ENCODE measurements at regions not wholly inside any gene's neighbourhood (a gene's known extent, or its start where the extent isn't known, plus 50 kb on each side); places are given as distances from the start of the nearest gene placed in this dataset.
"Not testable (repeated sequence)": the region's sequence is repeated elsewhere in the genome, so short reads cannot be mapped to it uniquely, and the experiment has no call there.

DNA sequence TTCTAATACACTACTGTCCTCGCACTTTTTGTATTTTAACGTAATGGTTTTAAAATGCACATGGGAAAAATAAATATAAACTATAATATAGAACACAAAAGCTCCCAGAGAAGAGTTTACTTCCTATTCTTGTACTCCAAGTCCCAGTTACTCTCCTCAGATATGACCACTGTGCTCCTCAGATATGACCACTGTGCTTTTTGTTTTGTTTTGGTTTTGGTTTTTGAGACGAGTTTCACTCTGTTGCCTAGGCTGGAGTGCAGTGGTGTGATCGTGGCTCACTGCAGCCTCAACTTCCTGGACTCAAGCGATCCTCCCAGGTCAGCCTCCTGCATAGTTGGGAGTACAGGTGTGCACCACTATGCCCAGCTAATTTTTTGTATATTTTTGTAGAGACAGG lies 76.8 kb upstream of the NBPF11 start:
- not testable (repeated sequence) for H4K20me1 ChIP-seq (ENCODE audit: insufficient read depth, low read length); H3K4me3 ChIP-seq (ENCODE audit: low read depth, low read length, poor library complexity, severe bottlenecking); H3K36me3 ChIP-seq (ENCODE audit: insufficient read depth, low read length); H3K4me2 ChIP-seq (ENCODE audit: low read length); H3F3A ChIP-seq (ENCODE audit: insufficient read depth, low read length); H2AFZ ChIP-seq (ENCODE audit: low read length); H3K27me3 ChIP-seq (ENCODE audit: insufficient read depth, low read length); H3K9me2 ChIP-seq (ENCODE audit: low read depth, low read length); H3K79me2 ChIP-seq (ENCODE audit: insufficient read depth, low read length); H3K9ac ChIP-seq (ENCODE audit: low read length); H3K4me1 ChIP-seq (ENCODE audit: insufficient read depth, low read length, severe bottlenecking); H3K9me3 ChIP-seq (ENCODE audit: low read length); H3K27ac ChIP-seq (ENCODE audit: low read depth, low read length, poor library complexity, severe bottlenecking)

- not testable (repeated sequence) for H3K4me2 ChIP-seq (ENCODE audit: low read length); H3K79me2 ChIP-seq (ENCODE audit: insufficient read depth, low read length); H3K4me1 ChIP-seq (ENCODE audit: insufficient read depth, low read length, severe bottlenecking); H3K4me3 ChIP-seq (ENCODE audit: low read depth, low read length, poor library complexity, severe bottlenecking); H2AFZ ChIP-seq (ENCODE audit: low read length); H3K9ac ChIP-seq (ENCODE audit: low read length); H3K27ac ChIP-seq (ENCODE audit: low read depth, low read length, poor library complexity, severe bottlenecking); H3K27me3 ChIP-seq (ENCODE audit: insufficient read depth, low read length); H3K36me3 ChIP-seq (ENCODE audit: insufficient read depth, low read length); H3K9me2 ChIP-seq (ENCODE audit: low read depth, low read length); H3K9me3 ChIP-seq (ENCODE audit: low read length); H4K20me1 ChIP-seq (ENCODE audit: insufficient read depth, low read length); H3F3A ChIP-seq (ENCODE audit: insufficient read depth, low read length)
Measured at GRCh38 chr1:148222399-148223159, 70.5 kb upstream of the NBPF11 start.

GRCh38 chr1:148221593-148221992 lies 69.5 kb upstream of the NBPF11 start:
- not testable (repeated sequence) for H3K4me2 ChIP-seq (ENCODE audit: low read length); H3K9me3 ChIP-seq (ENCODE audit: low read length); H3K27me3 ChIP-seq (ENCODE audit: insufficient read depth, low read length); H3F3A ChIP-seq (ENCODE audit: insufficient read depth, low read length); H3K79me2 ChIP-seq (ENCODE audit: insufficient read depth, low read length); H2AFZ ChIP-seq (ENCODE audit: low read length); H3K36me3 ChIP-seq (ENCODE audit: insufficient read depth, low read length); H4K20me1 ChIP-seq (ENCODE audit: insufficient read depth, low read length); H3K27ac ChIP-seq (ENCODE audit: low read depth, low read length, poor library complexity, severe bottlenecking); H3K4me1 ChIP-seq (ENCODE audit: insufficient read depth, low read length, severe bottlenecking); H3K4me3 ChIP-seq (ENCODE audit: low read depth, low read length, poor library complexity, severe bottlenecking); H3K9me2 ChIP-seq (ENCODE audit: low read depth, low read length); H3K9ac ChIP-seq (ENCODE audit: low read length)

DNA sequence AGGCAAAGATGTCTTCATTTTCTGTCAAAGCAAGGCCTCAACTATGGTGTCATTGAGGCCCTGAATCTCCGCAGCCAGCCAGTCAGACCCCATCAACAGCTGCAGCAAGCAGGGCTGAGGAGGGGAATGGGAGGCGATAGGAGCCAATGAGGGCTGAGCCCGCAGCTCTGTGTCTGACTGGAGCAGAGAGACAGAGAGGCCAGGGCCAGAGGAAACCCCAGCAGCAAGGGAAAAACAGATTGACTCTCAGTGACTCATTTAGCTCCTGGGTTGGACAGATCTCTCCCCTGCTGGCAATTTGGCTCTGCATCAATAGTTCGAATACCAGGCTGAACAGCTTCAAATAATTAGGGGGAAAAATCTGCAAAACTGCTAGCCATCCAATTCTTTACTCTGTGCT lies 67.1 kb upstream of the NBPF11 start:
- H3K79me2 ChIP-seq (ENCODE audit: insufficient read depth, low read length); H2AFZ ChIP-seq (ENCODE audit: low read length); H3K27ac ChIP-seq (ENCODE audit: low read depth, low read length, poor library complexity, severe bottlenecking); H3K4me1 ChIP-seq (ENCODE audit: insufficient read depth, low read length, severe bottlenecking); H3K36me3 ChIP-seq (ENCODE audit: insufficient read depth, low read length); H3K9me3 ChIP-seq (ENCODE audit: low read length); H3K9me2 ChIP-seq (ENCODE audit: low read depth, low read length); H3K27me3 ChIP-seq (ENCODE audit: insufficient read depth, low read length); H3K4me2 ChIP-seq (ENCODE audit: low read length); H3F3A ChIP-seq (ENCODE audit: insufficient read depth, low read length); H3K9ac ChIP-seq (ENCODE audit: low read length); H4K20me1 ChIP-seq (ENCODE audit: insufficient read depth, low read length); H3K4me3 ChIP-seq (ENCODE audit: low read depth, low read length, poor library complexity, severe bottlenecking): not testable (repeated sequence)

GRCh38 chr1:148211191-148211590 lies 59.1 kb upstream of the NBPF11 start:
- H3K4me1 ChIP-seq (ENCODE audit: insufficient read depth, low read length, severe bottlenecking); H3K9me3 ChIP-seq (ENCODE audit: low read length); H3K79me2 ChIP-seq (ENCODE audit: insufficient read depth, low read length); H4K20me1 ChIP-seq (ENCODE audit: insufficient read depth, low read length); H3K27me3 ChIP-seq (ENCODE audit: insufficient read depth, low read length); H3K36me3 ChIP-seq (ENCODE audit: insufficient read depth, low read length); H3F3A ChIP-seq (ENCODE audit: insufficient read depth, low read length); H2AFZ ChIP-seq (ENCODE audit: low read length); H3K4me2 ChIP-seq (ENCODE audit: low read length); H3K27ac ChIP-seq (ENCODE audit: low read depth, low read length, poor library complexity, severe bottlenecking); H3K4me3 ChIP-seq (ENCODE audit: low read depth, low read length, poor library complexity, severe bottlenecking); H3K9me2 ChIP-seq (ENCODE audit: low read depth, low read length); H3K9ac ChIP-seq (ENCODE audit: low read length): not testable (repeated sequence)

DNA sequence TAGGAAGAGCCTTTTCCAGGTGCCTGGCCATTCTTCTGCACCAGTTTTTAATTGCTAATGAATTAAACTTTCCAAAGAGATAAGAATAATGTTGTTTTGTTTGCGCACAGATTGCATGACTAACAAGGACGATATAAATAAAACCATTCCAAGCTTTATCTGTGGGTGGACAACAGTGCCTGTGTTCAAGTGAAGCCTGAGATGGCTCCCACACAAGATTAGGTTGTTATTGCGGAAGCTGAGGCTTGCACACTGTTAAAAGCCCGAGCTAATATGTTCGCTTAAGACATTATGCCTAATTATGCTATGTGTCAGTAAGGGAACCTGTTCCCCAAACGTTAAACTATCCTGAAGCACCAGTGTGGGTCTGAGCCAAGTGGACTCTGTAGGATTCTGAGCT lies 58.5 kb upstream of the NBPF11 start:
- H3K4me3 ChIP-seq (ENCODE audit: low read depth, low read length, poor library complexity, severe bottlenecking); H3K27ac ChIP-seq (ENCODE audit: low read depth, low read length, poor library complexity, severe bottlenecking); H3K27me3 ChIP-seq (ENCODE audit: insufficient read depth, low read length); H3F3A ChIP-seq (ENCODE audit: insufficient read depth, low read length); H3K4me2 ChIP-seq (ENCODE audit: low read length); H3K9me2 ChIP-seq (ENCODE audit: low read depth, low read length); H4K20me1 ChIP-seq (ENCODE audit: insufficient read depth, low read length); H3K36me3 ChIP-seq (ENCODE audit: insufficient read depth, low read length); H3K9ac ChIP-seq (ENCODE audit: low read length); H3K4me1 ChIP-seq (ENCODE audit: insufficient read depth, low read length, severe bottlenecking); H2AFZ ChIP-seq (ENCODE audit: low read length); H3K9me3 ChIP-seq (ENCODE audit: low read length); H3K79me2 ChIP-seq (ENCODE audit: insufficient read depth, low read length): not testable (repeated sequence)

DNA sequence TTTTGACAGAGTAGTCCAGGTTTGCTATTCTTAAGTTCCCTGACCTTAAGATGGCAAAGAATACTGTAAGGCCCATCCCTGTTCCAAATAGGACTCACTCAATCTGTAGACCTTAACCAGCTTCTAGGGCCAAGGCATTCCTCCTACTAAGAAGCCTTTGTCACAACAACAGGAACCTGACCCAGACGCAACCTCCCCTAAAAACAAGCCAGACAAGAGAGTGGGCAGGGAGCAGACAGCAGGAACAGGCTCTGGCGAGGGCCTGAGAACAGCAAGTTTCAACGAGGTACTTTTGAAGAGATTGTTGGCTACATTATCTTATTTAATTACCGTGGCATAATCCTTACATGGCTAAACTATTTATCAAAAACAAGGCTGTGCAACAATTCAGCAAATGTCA lies 58.1 kb upstream of the NBPF11 start:
- H2AFZ ChIP-seq (ENCODE audit: low read length); H3K4me3 ChIP-seq (ENCODE audit: low read depth, low read length, poor library complexity, severe bottlenecking); H3K4me2 ChIP-seq (ENCODE audit: low read length): not testable (repeated sequence)

GRCh38 chr1:148202013-148202412 lies 49.9 kb upstream of the NBPF11 start:
- not testable (repeated sequence) for H3F3A ChIP-seq (ENCODE audit: insufficient read depth, low read length); H3K9ac ChIP-seq (ENCODE audit: low read length); H3K27me3 ChIP-seq (ENCODE audit: insufficient read depth, low read length); H3K27ac ChIP-seq (ENCODE audit: low read depth, low read length, poor library complexity, severe bottlenecking); H3K9me3 ChIP-seq (ENCODE audit: low read length); H3K4me2 ChIP-seq (ENCODE audit: low read length); H3K36me3 ChIP-seq (ENCODE audit: insufficient read depth, low read length); H2AFZ ChIP-seq (ENCODE audit: low read length); H3K9me2 ChIP-seq (ENCODE audit: low read depth, low read length); H4K20me1 ChIP-seq (ENCODE audit: insufficient read depth, low read length); H3K4me1 ChIP-seq (ENCODE audit: insufficient read depth, low read length, severe bottlenecking); H3K79me2 ChIP-seq (ENCODE audit: insufficient read depth, low read length); H3K4me3 ChIP-seq (ENCODE audit: low read depth, low read length, poor library complexity, severe bottlenecking)

More for the DNA sequence above, 58.1 kb upstream of the NBPF11 start:
- H3K9me2 ChIP-seq (ENCODE audit: low read depth, low read length); H3K9me3 ChIP-seq (ENCODE audit: low read length); H3K36me3 ChIP-seq (ENCODE audit: insufficient read depth, low read length); H3K27ac ChIP-seq (ENCODE audit: low read depth, low read length, poor library complexity, severe bottlenecking); H3F3A ChIP-seq (ENCODE audit: insufficient read depth, low read length); H4K20me1 ChIP-seq (ENCODE audit: insufficient read depth, low read length); H3K27me3 ChIP-seq (ENCODE audit: insufficient read depth, low read length); H3K79me2 ChIP-seq (ENCODE audit: insufficient read depth, low read length); H3K9ac ChIP-seq (ENCODE audit: low read length); H3K4me1 ChIP-seq (ENCODE audit: insufficient read depth, low read length, severe bottlenecking): not testable (repeated sequence)
